H1 (cell line): ENCODE measurements at regions not wholly inside any gene's neighbourhood (a gene's known extent, or its start where the extent isn't known, plus 50 kb on each side); places are given as distances from the start of the nearest gene placed in this dataset.

Experiments
- CTCF ChIA-PET: fragments of 300-600 bp; sonication (Branson Sonifier 250); formaldehyde crosslinking; loops from one replicate; lab custom pipeline; 2021; ENCODE audit not compliant: partially characterized antibody; lab: Charles Lee
- POLR2A ChIA-PET: fragments of 300-600 bp; sonication (Branson Sonifier 250); formaldehyde crosslinking; loops from one replicate; lab custom pipeline; 2021; ENCODE audit warnings: inconsistent platforms; ENCODE audit not compliant: partially characterized antibody; lab: Charles Lee
- DNase-seq, 2 experiments: peaks; one replicate each; pipeline versions ENCODE4 v3.0.0 to v3.0.0-alpha.2; 2010 to 2022; ENCODE audit warnings: low spot score in 2 of 2, low read depth in 1 of 2, mixed read lengths in 1 of 2
- FAIRE-seq: peaks from 2 replicates; lab custom pipeline; 2011; peaks lifted over from hg19 to GRCh38; lab: Jason Lieb, UNC
- H2AFZ ChIP-seq: 2 replicates; pipeline ENCODE4 v1.8.1; 2012; ENCODE audit warnings: low read length, inconsistent platforms
- H2AK5ac ChIP-seq: 2 replicates; pipeline ENCODE4 v1.6.1; 2013; ENCODE audit warnings: low read depth, low read length
- H2BK120ac ChIP-seq: replicated peaks from 2 replicates; pipeline ENCODE3; 2013; ENCODE audit warnings: low read depth, low read length, inconsistent platforms
- H2BK12ac ChIP-seq: 2 replicates; pipeline ENCODE4 v1.6.1; 2013; ENCODE audit warnings: low read depth, low read length
- H2BK15ac ChIP-seq: 2 replicates; pipeline ENCODE4 v1.6.1; 2013; ENCODE audit warnings: low read length
- H2BK20ac ChIP-seq: 2 replicates; pipeline ENCODE4 v1.6.1; 2013; ENCODE audit warnings: low read length
- H2BK5ac ChIP-seq: 2 replicates; pipeline ENCODE4 v1.6.1; 2013; ENCODE audit warnings: low read depth, low read length
- H3K14ac ChIP-seq: 2 replicates; pipeline ENCODE4 v1.6.1; 2013; ENCODE audit warnings: inconsistent platforms; ENCODE audit not compliant: insufficient read length
- H3K18ac ChIP-seq: 2 replicates; pipeline ENCODE4 v1.6.1; 2013; ENCODE audit warnings: low read length; ENCODE audit errors: extremely low read depth
- H3K23ac ChIP-seq: 2 replicates; pipeline ENCODE4 v1.6.1; 2013; ENCODE audit warnings: inconsistent platforms; ENCODE audit not compliant: insufficient read length
- H3K23me2 ChIP-seq: 2 replicates; pipeline ENCODE4 v1.6.1; 2013; ENCODE audit warnings: low read depth, low read length
- H3K27ac ChIP-seq: 2 replicates; pipeline ENCODE4 v1.6.1; 2011; ENCODE audit warnings: low read depth, low read length, inconsistent platforms
- H3K27me3 ChIP-seq, 4 experiments: replicated peaks in 1 of 4; 1 replicate in 1 of 4; 2 replicates in 3 of 4; pipeline versions ENCODE4 v1.6.1 to v1.8.1; 2011 to 2013; ENCODE audit warnings: low read length in 3 of 4, mild to moderate bottlenecking in 3 of 4, inconsistent platforms in 2 of 4, mixed read lengths in 2 of 4, moderate library complexity in 1 of 4; ENCODE audit not compliant: control insufficient read depth in 3 of 4, insufficient read depth in 3 of 4; ENCODE audit errors: extremely low read depth in 1 of 4
- H3K36me3 ChIP-seq, 4 experiments: 2 replicates each; pipeline versions ENCODE4 v1.6.1 to v1.8.1; 2011 to 2013; ENCODE audit warnings: mild to moderate bottlenecking in 4 of 4, low read length in 3 of 4, moderate library complexity in 2 of 4, control low read depth in 1 of 4, inconsistent platforms in 1 of 4; ENCODE audit not compliant: insufficient read depth in 4 of 4, control insufficient read depth in 2 of 4
- H3K4ac ChIP-seq: replicated peaks from 2 replicates; pipeline ENCODE3; 2013; ENCODE audit warnings: low read length, low read depth, mixed read lengths, inconsistent platforms; ENCODE audit not compliant: insufficient read length
- H3K4me1 ChIP-seq, 4 experiments: replicated peaks in 1 of 4; 1 replicate in 1 of 4; 2 replicates in 3 of 4; pipeline versions ENCODE4 v1.6.1 to v1.8.1; 2011 to 2013; ENCODE audit warnings: low read length in 3 of 4, inconsistent platforms in 2 of 4, mixed read lengths in 1 of 4; ENCODE audit not compliant: insufficient read depth in 4 of 4, control insufficient read depth in 3 of 4
- H3K4me2 ChIP-seq, 2 experiments: 2 replicates each; pipeline versions ENCODE4 v1.6.1 to v1.8.1; 2011 to 2013; ENCODE audit warnings: low read depth in 2 of 2, low read length in 2 of 2, control low read depth in 1 of 2, inconsistent platforms in 1 of 2, mild to moderate bottlenecking in 1 of 2; ENCODE audit not compliant: insufficient read depth in 1 of 2
- H3K4me3 ChIP-seq, 4 experiments: fragments of 200-600, 300-600 bp in 1 of 4; sonication (generic), shearing (Covaris generic), sonication (Bioruptor Twin) in 1 of 4; 2 replicates each; pipeline versions ENCODE4 v1.5.1 to v1.8.1; 2011 to 2016; ENCODE audit warnings: low read length in 4 of 4, low read depth in 3 of 4, control low read depth in 2 of 4, inconsistent platforms in 2 of 4, mild to moderate bottlenecking in 2 of 4, mixed read lengths in 1 of 4, moderate library complexity in 1 of 4; ENCODE audit not compliant: insufficient read depth in 2 of 4; ENCODE audit errors: extremely low read depth in 1 of 4
- H3K56ac ChIP-seq: replicated peaks from 2 replicates; pipeline ENCODE3; 2013; ENCODE audit warnings: low read depth, mild to moderate bottlenecking, mixed read lengths, low read length, inconsistent platforms; ENCODE audit not compliant: insufficient read length
- H3K79me1 ChIP-seq: 2 replicates; pipeline ENCODE4 v1.6.1; 2013; ENCODE audit warnings: low read depth, low read length, control low read depth
- H3K79me2 ChIP-seq, 2 experiments: 2 replicates each; pipeline versions ENCODE4 v1.6.1 to v1.8.1; 2012 to 2013; ENCODE audit warnings: low read length in 2 of 2, mild to moderate bottlenecking in 2 of 2, inconsistent platforms in 1 of 2; ENCODE audit not compliant: insufficient read depth in 2 of 2, control insufficient read depth in 1 of 2
- H3K9ac ChIP-seq, 4 experiments: replicated peaks in 1 of 4; 1 replicate in 1 of 4; 2 replicates in 3 of 4; pipeline versions ENCODE4 v1.6.1 to v1.8.1; 2011 to 2013; ENCODE audit warnings: low read depth in 3 of 4, low read length in 3 of 4, control low read depth in 2 of 4, mild to moderate bottlenecking in 2 of 4, moderate library complexity in 2 of 4, inconsistent platforms in 1 of 4; ENCODE audit errors: extremely low read depth in 1 of 4
- H3K9me3 ChIP-seq, 2 experiments: 2 replicates each; pipeline versions ENCODE4 v1.6.1 to v1.8.1; 2012 to 2013; ENCODE audit warnings: mild to moderate bottlenecking in 2 of 2, moderate library complexity in 2 of 2, control low read depth in 1 of 2, inconsistent platforms in 1 of 2, low read depth in 1 of 2, low read length in 1 of 2, mixed read lengths in 1 of 2; ENCODE audit not compliant: insufficient read depth in 2 of 2
- H4K20me1 ChIP-seq, 2 experiments: replicated peaks in 1 of 2; 2 replicates each; pipeline versions ENCODE3 to v1.8.1; 2011 to 2013; ENCODE audit warnings: inconsistent platforms in 2 of 2, low read length in 2 of 2, mild to moderate bottlenecking in 1 of 2; ENCODE audit not compliant: insufficient read depth in 2 of 2, control insufficient read depth in 1 of 2
- H4K5ac ChIP-seq: 2 replicates; pipeline ENCODE4 v1.6.1; 2013; ENCODE audit warnings: low read length, low read depth, mixed read lengths, inconsistent platforms; ENCODE audit not compliant: insufficient read length
- H4K8ac ChIP-seq: 2 replicates; pipeline ENCODE4 v1.8.0; 2013; ENCODE audit warnings: mild to moderate bottlenecking, moderate library complexity, low read length, inconsistent platforms; ENCODE audit not compliant: insufficient read depth; ENCODE audit errors: extremely low read depth
- H4K91ac ChIP-seq: replicated peaks from 2 replicates; pipeline ENCODE3; 2013; ENCODE audit warnings: low read length, mixed read lengths, inconsistent platforms; ENCODE audit not compliant: insufficient read length
- ASH2L ChIP-seq: fragments of 200-600, 300-600 bp; sonication (generic); IDR thresholded peaks from one replicate; pipeline ENCODE4 v1.7.1; 2017; ENCODE audit warnings: low read length
- CHD2 ChIP-seq: IDR thresholded peaks from 2 replicates; pipeline ENCODE4 v1.6.1; 2012; ENCODE audit warnings: low read length, improper control_type of control experiment
- KDM5A ChIP-seq: fragments of 200-600 bp; IDR thresholded peaks from 2 replicates; pipeline ENCODE4 v1.7.1; 2012; ENCODE audit warnings: mild to moderate bottlenecking, low read length, inconsistent platforms, mixed read lengths
- PHF8 ChIP-seq: fragments of 200-600 bp; sonication (generic); conservative IDR thresholded peaks from 2 replicates; pipeline ENCODE4 v1.7.1; 2012; ENCODE audit warnings: low read depth, mild to moderate bottlenecking, inconsistent platforms, low read length, moderate library complexity
- POLR2AphosphoS5 ChIP-seq: IDR thresholded peaks from 2 replicates; pipeline ENCODE4 v1.6.1; 2011; ENCODE audit warnings: low read depth, low read length
- RNF2 ChIP-seq: fragments of 200-900, 300-1000 bp; sonication (generic); IDR thresholded peaks from 2 replicates; pipeline ENCODE4 v1.7.1; 2016; ENCODE audit warnings: borderline replicate concordance, low read depth, mild to moderate bottlenecking, antibody characterized with exemption, low read length; ENCODE audit not compliant: poor library complexity, severe bottlenecking; ENCODE audit errors: missing control alignments
- SRF ChIP-seq: IDR thresholded peaks from 2 replicates; pipeline ENCODE4 v1.6.1; 2011; ENCODE audit warnings: mild to moderate bottlenecking, low read depth, low read length, moderate library complexity
- SUZ12 ChIP-seq: fragments of 200-600 bp; sonication (generic); IDR thresholded peaks from 2 replicates; pipeline ENCODE4 v1.6.1; 2012; ENCODE audit warnings: mild to moderate bottlenecking, inconsistent platforms, low read length, moderate library complexity, mixed read lengths
- WGBS, 2 experiments: shearing (Covaris generic) in 1 of 2; methylation state at CpG; one replicate each; pipeline versions ENCODE4 v1.1.6 to v1.1.7; 2013 to 2015; ENCODE audit warnings: low lambda C conversion rate in 2 of 2, mixed read lengths in 2 of 2, inconsistent platforms in 1 of 2, low coverage in 1 of 2, missing lambda C conversion rate in 1 of 2; ENCODE audit not compliant: insufficient replicate concordance in 2 of 2, insufficient coverage in 1 of 2, insufficient read length in 1 of 2; ENCODE audit errors: extremely low coverage in 1 of 2, missing lambda C conversion rate in 1 of 2; 5-methylcytosine and 5-hydroxymethylcytosine counted together
- TF ChIP-seq, protein P1 (sequence below): IDR thresholded peaks from 2 replicates; pipeline ENCODE4 v1.6.1; 2011; ENCODE audit warnings: low read length, improper control_type of control experiment
- TF ChIP-seq, protein P2 (sequence below): IDR thresholded peaks from 2 replicates; pipeline ENCODE4 v1.6.1; 2012; ENCODE audit warnings: inconsistent platforms
- TF ChIP-seq, protein P3 (sequence below): IDR thresholded peaks from 2 replicates; pipeline ENCODE4 v1.6.1; 2012; ENCODE audit warnings: low read length, inconsistent platforms

DNA sequence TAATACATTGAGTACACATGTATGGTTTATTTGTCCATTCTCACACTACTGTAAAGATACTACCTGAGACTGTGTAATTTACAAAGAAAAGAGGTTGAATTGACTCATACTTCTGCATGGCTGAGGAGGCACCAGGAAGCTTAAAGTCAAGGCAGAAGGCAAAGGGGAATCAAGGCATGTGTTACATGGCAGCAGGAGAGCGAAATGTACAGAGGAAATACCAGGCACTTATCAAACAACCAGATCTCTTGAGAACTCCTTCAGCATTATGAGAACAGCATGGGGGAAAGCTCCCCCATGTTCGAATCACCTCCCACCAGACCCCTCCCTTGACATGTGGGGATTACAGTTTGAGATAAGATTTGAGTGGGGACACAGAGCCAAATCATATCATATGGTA is 666.3 kb downstream of the ZBBX start:
- 49% methylated on average over 2 of the region's 2 CpGs; no CpG with 5 or more reads in 1 of the 2 experiments for WGBS, 2 experiments
- Histone ChIP-seq H2BK12ac (no peak overlapping the region), H2AFZ (no peak overlapping the region), H3K23me2 (no peaks in the 10 kb centered on the region), H3K4ac (no peak overlapping the region), H2BK5ac (no peak overlapping the region), H2BK20ac (no peak overlapping the region), H4K91ac (no peak overlapping the region), H3K36me3 (no peaks in the 10 kb centered on the region), H2BK15ac (no peak overlapping the region), H2BK120ac (no peak overlapping the region), H3K9ac (no peak overlapping the region), H3K56ac (no peak overlapping the region), H3K18ac (no peak overlapping the region), H3K27ac (no peak overlapping the region), H3K23ac (no peak overlapping the region), H3K4me3 (no peak overlapping the region), H3K79me2 (no peaks in the 10 kb centered on the region), H3K14ac (no peak overlapping the region), H3K9me3 (no peaks in the 10 kb centered on the region), H4K8ac (no peak overlapping the region), H4K5ac (no peak overlapping the region), H3K79me1 (no peaks in the 10 kb centered on the region), H3K27me3 (no peaks in the 10 kb centered on the region), H4K20me1 (no peaks in the 10 kb centered on the region), H3K4me1 (no peaks in the 10 kb centered on the region), H2AK5ac (no peak overlapping the region), H3K4me2 (no peak overlapping the region)
- ChIA-PET CTCF (interaction anchor here (1.0 to 1.1 kb wide), 2 partner anchors 11 to 99 kb away, joined by 3 read pairs; no protein-coding TSS in a partner anchor), POLR2A (no interaction called here)
- FAIRE-seq (no peak), DNase-seq (no peak)
- TF ChIP-seq CHD2 (no peak), KDM5A (no peak), POLR2AphosphoS5 (no peak), SRF (no peak), PHF8 (no peak), RNF2 (no peak), SUZ12 (no peak), ASH2L (no peak)
- TF ChIP-seq, protein P1, sequence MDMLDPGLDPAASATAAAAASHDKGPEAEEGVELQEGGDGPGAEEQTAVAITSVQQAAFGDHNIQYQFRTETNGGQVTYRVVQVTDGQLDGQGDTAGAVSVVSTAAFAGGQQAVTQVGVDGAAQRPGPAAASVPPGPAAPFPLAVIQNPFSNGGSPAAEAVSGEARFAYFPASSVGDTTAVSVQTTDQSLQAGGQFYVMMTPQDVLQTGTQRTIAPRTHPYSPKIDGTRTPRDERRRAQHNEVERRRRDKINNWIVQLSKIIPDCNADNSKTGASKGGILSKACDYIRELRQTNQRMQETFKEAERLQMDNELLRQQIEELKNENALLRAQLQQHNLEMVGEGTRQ: no peak
- TF ChIP-seq, protein P2, sequence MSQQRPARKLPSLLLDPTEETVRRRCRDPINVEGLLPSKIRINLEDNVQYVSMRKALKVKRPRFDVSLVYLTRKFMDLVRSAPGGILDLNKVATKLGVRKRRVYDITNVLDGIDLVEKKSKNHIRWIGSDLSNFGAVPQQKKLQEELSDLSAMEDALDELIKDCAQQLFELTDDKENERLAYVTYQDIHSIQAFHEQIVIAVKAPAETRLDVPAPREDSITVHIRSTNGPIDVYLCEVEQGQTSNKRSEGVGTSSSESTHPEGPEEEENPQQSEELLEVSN: no peak
- TF ChIP-seq, protein P3, sequence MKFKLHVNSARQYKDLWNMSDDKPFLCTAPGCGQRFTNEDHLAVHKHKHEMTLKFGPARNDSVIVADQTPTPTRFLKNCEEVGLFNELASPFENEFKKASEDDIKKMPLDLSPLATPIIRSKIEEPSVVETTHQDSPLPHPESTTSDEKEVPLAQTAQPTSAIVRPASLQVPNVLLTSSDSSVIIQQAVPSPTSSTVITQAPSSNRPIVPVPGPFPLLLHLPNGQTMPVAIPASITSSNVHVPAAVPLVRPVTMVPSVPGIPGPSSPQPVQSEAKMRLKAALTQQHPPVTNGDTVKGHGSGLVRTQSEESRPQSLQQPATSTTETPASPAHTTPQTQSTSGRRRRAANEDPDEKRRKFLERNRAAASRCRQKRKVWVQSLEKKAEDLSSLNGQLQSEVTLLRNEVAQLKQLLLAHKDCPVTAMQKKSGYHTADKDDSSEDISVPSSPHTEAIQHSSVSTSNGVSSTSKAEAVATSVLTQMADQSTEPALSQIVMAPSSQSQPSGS: no peak
